Glomerular visceral epithelial cell (primary cell): ENCODE measurements at regions not wholly inside any gene's neighbourhood (a gene's known extent, or its start where the extent isn't known, plus 50 kb on each side); places are given as distances from the start of the nearest gene placed in this dataset.
"Not testable (repeated sequence)": the region's sequence is repeated elsewhere in the genome, so short reads cannot be mapped to it uniquely, and the experiment has no call there.

Experiments used
- DNase-seq: peaks from one replicate; pipeline ENCODE4 v3.0.0-alpha.2; 2016; ENCODE audit errors: extremely low spot score

- no peak for DNase-seq
Measured at GRCh38 chr22:22372086-22372485, 127.5 kb downstream of the VPREB1 start.

- DNase-seq: no peak
Measured at GRCh38 chr22:22374163-22374562, 129.6 kb downstream of the VPREB1 start.

GRCh38 chr22:22374579-22374978 lies 130.0 kb downstream of the VPREB1 start:
- DNase-seq: no peak

GRCh38 chr22:22375576-22376351 lies 131.2 kb downstream of the VPREB1 start:
- DNase-seq: no peak

GRCh38 chr22:22376352-22376706 lies 131.7 kb downstream of the VPREB1 start:
- no peak for DNase-seq

GRCh38 chr22:22376884-22377283 lies 131.7 kb downstream of the ZNF280B start:
- not testable (repeated sequence) for DNase-seq

- no peak for DNase-seq
Measured at GRCh38 chr22:22377335-22377734, 131.2 kb downstream of the ZNF280B start.

GRCh38 chr22:22378446-22379415 lies 129.8 kb downstream of the ZNF280B start:
- DNase-seq: no peak

- DNase-seq: no peak
Measured at GRCh38 chr22:22380098-22381030, 128.2 kb downstream of the ZNF280B start.

- not testable (repeated sequence) for DNase-seq
Measured at GRCh38 chr22:22381292-22381691, 127.2 kb downstream of the ZNF280B start.

- no peak for DNase-seq
Measured at GRCh38 chr22:22384267-22384666, 124.3 kb downstream of the ZNF280B start.

GRCh38 chr22:22384668-22385244 lies 123.8 kb downstream of the ZNF280B start:
- no peak for DNase-seq

GRCh38 chr22:22386602-22387385 lies 121.7 kb downstream of the ZNF280B start:
- no peak for DNase-seq

- no peak for DNase-seq
Measured at GRCh38 chr22:22387386-22387736, 121.2 kb downstream of the ZNF280B start.

- no peak for DNase-seq
Measured at GRCh38 chr22:22388090-22388489, 120.5 kb downstream of the ZNF280B start.

- no peak for DNase-seq
Measured at GRCh38 chr22:22388494-22388893, 120.0 kb downstream of the ZNF280B start.

GRCh38 chr22:22389467-22389866 lies 119.1 kb downstream of the ZNF280B start:
- DNase-seq: no peak

- no peak for DNase-seq
Measured at GRCh38 chr22:22390989-22391388, 117.6 kb downstream of the ZNF280B start.

- DNase-seq: no peak
Measured at GRCh38 chr22:22391543-22391942, 117.0 kb downstream of the ZNF280B start.

GRCh38 chr22:22392131-22392530 lies 116.4 kb downstream of the ZNF280B start:
- DNase-seq: no peak

GRCh38 chr22:22394591-22394990 lies 114.0 kb downstream of the ZNF280B start:
- DNase-seq: no peak
